DMS 273 (cell line): ENCODE measurements at regions not wholly inside any gene's neighbourhood (a gene's known extent, or its start where the extent isn't known, plus 50 kb on each side); places are given as distances from the start of the nearest gene placed in this dataset.
A peak's percentile ranks its signal among the peaks of the same experiment; 100 is the strongest.

Source experiments
- DNase-seq: peaks from one replicate; lab custom pipeline; 2025; ENCODE audit not compliant: unreplicated experiment; lab: John Stamatoyannopoulos, UW

DNA sequence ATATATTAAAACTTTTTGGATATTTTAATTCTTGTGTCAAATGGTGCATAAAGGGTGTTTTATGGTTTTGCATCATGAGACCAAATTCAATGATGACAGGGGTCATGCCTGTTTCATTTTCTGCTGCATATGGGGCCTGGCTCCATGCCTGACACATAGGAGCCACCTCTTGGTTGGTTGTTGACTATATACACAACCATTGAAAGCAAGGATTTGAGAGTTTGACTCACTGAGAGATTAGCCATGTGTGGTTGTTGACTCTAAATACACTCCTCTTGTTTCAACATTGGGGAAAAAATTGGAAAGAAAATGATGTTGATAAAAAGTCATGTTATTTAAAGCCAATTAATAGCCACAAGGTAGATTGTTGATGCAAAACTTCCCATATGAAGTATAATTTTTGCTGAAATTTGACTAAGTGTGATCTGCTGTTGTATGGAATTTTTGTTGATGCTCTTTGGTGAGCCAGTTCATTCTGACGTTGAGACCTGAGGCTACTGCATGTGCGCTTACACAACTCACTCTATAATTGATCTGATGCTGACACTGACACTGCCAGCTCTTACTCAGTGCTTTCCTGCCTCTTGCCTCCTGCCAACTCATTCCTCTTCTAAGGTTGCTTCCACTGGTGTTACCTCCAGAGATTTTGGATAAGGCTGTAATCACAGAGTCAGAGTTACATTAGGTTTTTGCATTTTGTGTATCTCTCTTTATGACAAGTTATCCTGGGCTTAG, 446.2 kb upstream of the SLC14A2 start:
- DNase-seq = no peak

DNA sequence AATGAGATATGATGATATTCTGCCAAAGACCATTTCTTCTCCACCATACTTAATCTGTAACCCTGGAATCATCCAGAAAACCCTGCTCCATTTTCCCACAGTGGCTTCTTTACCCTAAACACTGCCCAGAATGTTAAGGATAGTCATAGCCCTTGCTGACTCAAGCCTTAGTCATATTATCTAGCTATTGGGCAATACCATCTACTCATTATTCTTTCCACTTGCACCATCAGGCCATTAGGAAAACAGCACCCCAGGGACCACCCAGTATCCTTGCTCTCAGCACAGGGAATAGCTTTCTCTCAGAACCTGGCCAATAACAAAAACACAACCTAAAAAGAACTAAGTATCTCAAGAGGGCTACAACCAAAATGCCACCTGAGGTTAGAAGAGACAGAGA, 445.7 kb upstream of the SLC14A2 start:
- no peak for DNase-seq

DNA sequence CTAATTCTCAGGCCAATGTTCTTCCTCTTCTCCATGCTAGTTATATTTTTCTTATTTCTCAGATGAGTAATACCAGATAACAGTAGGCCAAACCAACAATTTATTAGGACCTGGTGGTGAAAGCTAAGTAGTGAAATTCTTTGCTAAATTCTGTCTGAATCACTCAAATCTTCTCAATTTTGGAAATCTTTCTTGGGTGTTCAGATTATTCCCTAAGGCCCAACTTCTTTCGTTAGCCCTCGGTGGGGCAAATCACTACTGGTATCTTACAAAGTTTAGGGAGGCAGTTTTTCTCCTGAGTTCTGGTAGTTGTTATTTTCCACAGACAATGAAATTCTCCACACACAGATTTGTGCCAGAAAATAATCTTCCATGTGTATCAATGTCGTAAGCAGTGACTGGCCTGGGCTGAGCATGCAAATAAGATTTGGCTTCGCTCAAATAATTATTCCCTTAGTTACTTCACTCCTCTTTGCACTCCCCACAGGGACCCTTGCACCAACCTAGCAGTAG, 443.5 kb upstream of the SLC14A2 start:
- DNase-seq = no peak

DNA sequence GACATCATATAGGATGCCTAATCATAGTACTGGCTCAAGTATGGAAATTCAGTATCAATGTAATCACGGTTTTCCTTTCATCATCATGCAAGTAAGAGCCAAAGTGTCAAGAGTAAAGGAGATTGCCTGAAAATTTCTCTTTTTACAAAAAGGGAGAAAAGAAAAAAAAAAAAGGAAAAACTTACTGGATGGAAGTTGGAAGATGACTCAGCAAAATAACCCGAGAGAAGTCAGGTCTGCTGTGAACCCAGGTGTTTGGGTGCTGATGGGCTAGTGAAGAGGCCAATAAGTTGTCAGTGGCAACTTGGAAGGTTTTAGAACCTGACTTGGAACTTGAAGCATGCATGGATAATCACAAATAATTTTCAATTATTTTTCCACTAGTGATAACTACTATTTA, 441.9 kb upstream of the SLC14A2 start:
- DNase-seq = no peak

DNA sequence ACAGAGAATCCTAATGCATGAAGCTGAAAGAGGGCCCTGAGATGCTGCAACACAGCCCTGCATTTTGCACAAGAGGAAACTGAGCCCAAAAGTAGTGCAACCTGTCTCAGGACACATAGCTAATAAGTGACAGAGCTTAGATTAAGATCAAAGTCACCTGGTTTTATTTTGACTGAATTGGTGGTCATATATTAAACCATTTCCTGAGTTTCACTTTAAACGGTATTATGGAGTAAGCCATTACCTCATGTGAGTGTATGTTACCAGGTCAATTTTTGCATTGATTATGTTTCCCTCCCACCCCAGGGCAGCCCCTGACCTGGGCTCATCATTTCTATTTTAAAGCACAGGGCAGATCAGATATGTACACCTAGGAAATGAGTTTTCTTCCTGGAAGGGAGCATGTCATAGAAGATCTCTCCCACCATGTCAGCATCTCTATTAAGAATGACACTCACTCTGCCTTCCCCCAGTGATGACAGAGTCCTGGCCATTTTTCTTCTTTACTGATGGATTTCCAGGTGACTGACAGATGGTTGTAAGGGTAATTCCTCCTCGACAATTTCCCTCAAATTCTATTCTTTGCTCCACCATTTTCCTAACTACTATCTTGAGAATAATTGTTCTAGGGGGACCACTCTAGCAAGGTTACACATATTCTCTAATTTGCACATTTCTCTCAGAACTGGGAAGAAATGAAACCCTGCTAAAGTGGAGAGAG, 441.3 kb upstream of the SLC14A2 start:
- no peak for DNase-seq

DNA sequence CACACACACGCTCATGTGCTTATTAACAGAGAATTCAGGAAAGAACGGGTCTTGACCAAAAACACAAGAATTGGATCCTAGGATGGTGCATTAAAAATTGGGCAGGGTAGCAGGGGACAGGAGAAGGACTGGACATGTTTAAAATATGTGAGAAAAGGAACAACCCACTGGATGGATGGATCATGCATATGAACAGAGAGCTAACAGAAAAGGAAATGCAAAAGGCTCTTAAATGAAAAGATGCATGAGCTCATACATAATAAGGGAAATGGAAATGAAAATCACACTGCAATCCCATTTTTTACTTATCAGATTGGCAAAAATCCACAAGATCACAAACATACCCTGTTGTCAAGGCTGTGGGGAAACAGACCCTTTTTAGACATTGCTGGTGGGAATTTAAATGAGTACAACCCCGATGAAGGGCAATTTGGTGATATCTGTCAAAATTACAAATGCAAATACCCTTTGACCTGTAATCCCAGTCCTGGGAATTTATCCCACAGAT, 440.6 kb upstream of the SLC14A2 start:
- no peak for DNase-seq

DNA sequence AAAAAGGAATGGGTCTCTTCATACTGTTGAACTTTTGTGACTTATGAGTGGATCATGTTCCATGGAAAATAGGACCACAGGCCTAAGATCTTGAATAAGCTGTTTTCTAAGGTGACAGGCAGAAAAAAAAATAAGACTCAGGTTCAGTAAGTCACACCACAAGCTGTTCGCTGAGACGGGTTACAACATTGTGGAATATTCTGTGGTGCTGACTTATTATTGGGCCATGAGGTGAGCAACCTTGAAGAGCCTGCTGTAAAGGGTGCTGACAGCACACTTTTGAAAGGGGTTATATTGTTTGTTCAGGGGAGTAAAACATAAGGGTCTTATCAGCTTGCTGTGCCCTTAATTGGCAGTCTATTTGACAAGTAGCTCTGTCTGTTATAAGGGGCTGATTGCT, 439.8 kb upstream of the SLC14A2 start:
- DNase-seq = no peak

DNA sequence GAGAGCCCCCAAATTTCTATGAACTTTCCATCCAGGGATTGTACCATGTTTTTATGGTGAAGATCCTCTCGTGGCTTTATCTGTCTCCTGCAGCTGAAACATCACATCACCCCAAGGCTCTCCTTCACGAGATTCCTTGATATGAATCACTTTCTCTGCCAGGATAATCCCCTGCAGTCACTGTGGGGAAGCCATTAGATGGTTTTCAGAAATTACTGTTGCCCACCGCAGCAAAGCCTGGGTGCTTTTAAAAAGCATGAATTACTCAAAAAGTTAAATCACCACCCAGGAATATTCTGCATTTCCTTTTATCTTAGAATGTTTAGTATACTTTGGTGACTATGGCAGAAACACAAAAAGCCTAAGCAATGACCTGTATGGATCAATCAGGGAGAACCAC, 428.4 kb upstream of the SLC14A2 start:
- no peak for DNase-seq

DNA sequence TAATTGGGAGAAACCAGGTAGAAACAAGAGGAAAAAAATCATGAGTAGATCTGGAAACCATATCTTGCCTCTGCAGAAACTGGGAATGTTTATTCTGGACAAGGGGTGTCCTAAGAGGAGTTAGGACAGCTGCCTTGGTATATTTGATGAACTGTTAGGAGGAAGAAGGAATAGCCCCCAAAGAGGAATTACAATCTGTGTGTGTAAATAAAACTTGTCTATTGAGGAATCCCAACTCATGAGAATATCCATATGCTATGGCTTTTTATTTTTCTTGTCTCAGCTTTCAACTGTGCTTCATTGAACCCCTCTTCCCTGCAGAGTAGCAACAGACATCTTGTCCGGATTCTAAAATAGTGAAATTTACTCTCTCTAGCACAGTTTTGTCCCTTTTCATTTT, 423.5 kb upstream of the SLC14A2 start:
- DNase-seq = no peak

DNA sequence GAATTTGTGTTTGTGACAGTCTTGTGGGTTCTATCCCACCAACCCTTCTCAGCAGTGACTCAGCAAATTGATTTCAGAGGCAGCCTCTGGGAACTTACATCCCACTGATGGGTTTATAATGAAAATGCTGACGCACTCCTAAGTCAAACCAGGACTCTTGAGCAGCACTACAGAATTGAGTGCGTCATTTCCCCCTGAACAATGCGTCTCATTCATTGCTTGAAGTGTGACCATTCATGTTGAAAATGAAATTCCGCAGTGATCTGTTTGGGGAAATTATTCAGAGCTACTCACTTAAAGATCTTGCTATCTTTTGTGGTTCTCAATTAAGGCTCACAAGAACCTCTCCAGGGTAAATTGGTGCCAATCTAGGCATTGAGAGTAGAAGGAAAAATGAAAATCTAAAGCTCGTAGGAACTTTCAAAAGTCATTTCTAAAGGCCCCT, 417.7 kb upstream of the SLC14A2 start:
- DNase-seq = no peak

DNA sequence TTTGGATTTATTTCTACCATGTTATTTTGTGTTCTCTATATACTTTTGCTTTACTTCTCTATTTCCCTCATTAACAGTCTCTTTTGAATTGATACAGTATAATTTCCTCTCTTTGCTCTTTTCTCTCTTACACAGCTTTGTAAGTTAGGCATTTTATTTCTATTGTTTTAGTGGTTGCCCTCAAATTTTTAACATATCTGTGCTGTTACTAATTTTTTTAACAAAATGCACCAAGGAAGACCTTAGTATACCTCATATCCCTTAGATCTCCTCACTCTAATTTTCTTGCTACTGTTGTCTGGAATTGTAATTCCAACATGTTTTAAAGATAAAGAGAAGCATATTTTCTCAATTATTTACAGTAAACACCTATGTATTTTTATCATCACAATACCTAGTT, 416.8 kb upstream of the SLC14A2 start:
- no peak for DNase-seq

DNA sequence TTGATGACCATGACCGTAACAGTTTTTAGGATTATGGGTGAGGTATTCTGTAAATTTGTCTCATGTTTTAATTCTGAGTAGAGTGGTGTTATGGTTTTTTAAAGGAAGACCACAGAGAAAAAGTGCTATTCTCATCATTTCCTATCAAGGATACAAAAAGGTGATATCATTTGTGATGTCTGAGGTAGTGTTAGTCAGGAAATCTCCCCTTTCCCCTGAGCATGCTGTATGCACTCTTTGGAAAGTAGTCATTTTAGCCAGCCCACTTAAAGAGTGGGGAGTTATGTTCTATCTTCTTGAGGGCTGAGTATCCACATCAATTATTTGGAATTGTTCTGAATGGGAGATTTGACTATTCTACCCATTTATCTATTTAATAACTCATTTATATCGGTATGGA, 414.2 kb upstream of the SLC14A2 start:
- DNase-seq = no peak

DNA sequence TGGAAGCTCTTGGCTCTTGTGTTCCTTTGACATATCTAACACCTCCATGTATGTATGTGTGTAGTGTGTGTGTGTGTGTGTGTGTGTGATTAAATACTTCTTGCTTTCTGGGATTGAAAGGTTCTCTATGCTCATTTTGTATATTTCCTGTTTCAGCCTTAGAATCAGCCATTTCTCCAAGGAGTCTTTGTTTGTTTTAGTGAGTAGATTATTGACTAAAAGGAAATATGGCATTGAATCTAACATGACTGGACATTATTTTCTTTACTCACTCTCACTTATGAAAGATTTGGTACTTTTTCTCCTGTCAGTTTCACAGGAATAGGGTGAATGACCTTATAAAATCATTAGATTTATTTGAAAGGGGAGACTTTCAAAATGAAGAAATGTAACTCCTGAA, 413.8 kb upstream of the SLC14A2 start:
- no peak for DNase-seq

DNA sequence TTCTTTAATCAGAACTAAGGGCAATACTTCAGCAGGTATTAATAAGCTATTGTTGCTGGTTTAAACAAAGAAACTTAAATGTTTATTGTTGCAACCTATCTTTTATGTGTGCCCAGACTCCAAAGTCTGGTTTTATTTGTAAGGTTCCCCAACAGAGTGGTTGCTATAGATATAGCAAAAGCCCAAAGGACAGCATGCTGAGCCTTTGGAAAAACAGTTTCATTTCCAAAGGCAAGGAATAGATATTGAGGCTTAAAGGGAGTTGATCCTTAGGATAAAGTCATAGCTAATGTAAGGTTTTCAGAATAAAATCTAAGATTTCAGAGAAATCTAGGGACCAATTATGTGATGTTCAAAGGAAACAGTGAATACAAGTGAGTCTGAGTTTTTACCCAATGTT, 413.2 kb upstream of the SLC14A2 start:
- DNase-seq = no peak

DNA sequence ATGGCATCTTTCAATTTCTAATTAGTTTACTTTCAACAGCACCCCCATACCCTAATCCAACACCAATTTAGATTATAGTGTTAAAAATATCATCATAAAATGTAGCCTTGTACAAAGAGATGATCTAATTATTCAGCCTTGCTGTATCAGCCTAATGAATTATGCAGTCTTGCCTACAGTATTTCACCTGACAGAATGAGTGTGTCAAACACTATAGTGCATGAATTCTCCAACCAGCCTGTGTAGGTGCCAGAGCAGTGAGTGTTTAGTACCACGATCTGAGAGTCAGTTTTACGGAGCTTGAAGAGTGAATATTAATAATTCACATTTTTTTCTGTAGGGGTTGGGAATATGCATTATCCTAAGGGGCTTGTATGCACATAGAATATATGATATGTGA, 411.6 kb upstream of the SLC14A2 start:
- no peak for DNase-seq

DNA sequence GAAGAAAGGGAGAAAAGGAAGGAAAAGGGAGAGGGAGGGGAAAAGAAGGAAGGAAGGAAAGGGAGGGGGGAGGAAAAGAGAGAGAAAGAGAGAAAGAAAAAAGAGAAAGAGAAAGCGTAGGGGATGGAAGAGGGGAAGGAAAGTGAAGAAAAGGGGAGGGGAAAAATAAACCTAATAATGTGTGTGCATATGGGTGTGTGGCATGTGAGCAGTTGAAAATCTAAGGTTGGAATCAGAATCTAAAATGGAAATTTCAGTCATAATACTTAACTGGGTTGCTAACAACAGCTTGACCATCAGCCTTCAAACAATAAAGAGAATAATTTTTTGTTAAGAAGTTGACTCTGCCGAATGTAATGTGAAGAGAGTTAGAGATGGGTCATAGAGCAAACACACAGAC, 407.9 kb upstream of the SLC14A2 start:
- no peak for DNase-seq

DNA sequence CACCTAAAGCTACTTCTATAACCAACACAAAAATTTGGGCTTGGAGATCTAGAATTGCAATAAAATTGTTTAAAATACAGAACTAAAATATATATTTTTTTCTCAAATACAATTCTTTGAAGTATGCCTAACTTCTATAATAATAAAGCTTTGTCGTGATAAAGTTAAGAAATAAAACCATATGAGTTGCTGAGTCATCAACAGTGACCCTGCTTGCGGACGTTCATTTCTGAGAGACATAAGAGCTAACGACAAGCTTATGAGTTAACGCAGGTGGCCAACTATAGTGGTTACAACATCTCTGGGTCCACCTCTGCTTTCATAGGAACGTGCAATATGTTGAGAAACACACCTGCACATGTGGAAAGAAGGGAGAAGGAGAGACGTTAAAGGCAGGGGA, 407.1 kb upstream of the SLC14A2 start:
- DNase-seq = no peak

DNA sequence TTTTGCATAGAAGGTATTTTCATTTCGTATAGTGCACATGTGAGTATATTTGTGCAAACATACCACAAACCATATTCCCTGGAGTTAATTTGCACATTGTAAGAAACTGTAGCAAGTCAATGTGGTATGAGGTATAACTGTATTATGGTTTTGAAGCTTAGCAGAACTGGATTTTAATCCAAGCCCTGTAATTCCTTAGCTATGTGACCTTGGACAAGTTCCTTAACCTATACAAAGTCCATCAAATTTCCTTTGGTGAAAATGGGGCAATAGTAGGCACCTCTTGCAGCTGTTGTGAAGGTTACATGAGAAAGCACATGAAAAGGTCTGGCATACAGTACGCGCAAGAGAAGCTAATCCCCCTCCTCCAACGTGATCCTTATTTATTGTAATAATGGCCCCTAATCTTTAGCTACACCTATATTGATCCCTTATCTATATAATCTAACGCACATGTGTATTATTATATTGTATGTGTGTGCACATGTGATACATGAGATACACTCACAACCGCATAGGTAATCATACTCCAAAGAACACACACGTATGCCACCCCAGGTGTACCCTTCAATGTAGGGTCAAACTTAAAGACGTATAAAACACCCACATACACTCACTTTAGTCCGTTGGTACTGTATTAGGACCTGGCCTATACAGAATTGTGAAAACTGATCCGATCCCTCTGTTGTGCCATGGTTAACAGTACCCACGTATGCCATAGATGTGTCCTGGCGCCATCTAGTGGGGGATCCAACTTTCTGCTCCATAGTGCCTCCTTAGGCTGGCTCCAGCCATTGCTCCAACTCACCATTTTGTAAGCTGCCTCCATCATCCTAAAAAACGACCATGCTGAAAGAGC, 402.9 kb upstream of the SLC14A2 start:
- DNase-seq = peak; percentile 91

DNA sequence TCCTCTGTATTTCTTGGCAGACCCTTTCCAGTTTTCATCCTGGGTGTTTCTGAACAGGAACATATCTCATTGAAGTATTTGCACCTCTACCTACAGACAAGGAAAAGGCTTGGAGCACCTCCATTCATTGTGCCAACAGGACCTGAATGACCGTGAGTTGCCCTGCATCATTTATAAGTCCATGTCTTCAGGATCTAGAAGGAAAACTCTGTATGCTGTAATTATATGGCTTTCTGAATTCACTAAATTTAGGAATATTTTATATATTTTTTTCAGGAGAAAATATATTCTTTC, 402.3 kb upstream of the SLC14A2 start:
- DNase-seq = no peak

DNA sequence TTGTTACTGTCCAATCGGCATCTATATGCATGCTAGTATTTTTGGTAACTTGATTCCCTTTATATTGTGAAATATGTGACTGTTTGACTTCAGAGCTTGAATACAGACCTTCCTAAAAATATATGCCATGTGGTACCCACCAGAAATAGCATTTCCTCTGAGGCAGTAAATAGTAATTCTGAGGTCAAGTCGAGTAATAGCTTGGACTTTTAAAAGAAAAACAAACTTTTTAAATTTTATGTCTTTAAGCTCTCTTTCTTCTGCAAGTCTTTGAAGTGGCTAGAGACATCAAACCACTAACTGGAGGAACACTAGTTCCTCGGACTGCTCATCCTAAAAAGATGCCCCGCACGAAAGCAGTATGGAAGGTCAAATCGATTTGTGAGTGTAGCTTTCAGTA, 396.8 kb upstream of the SLC14A2 start:
- no peak for DNase-seq

DNA sequence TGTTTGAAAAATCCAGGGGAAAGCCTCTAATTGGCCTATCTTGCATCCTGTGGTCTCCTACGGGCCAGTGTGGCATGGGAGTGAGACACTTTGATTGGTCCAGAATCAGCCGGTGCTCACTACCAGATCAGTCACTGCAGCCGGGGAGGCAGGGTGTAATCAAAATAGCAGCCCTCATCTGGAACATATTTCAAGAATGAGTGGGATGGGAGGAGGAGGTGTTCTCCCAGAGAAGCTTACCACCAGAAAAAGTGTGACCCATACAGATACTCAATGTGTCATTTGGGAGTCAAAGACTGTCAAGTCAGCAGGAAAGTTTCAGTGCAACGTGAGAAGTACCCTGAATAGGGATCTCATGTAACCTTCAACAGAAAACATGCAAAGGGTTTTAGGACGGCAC, 393.9 kb upstream of the SLC14A2 start:
- no peak for DNase-seq

DNA sequence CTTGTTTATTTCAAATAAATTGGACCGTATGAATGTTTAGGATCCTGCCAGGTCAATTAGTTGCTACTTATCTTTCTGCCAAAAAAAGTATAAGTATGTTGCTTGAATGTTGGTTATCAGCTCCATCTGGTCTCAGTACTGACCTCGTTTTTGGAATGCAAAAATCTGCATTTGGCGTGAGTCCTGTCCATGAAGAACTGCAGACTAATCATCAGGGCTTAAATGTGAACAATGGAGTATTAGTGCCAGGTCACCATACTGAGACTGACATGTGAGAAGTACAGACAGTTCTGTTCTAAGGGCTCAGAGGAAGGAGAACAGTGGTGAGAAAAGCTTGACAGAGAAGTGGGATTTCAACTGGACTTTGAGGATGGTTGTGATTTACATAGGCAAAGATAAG, 393.1 kb upstream of the SLC14A2 start:
- no peak for DNase-seq
